H1 (cell line): ENCODE measurements at regions not wholly inside any gene's neighbourhood (a gene's known extent, or its start where the extent isn't known, plus 50 kb on each side); places are given as distances from the start of the nearest gene placed in this dataset.

Source experiments
- ASH2L ChIP-seq: fragments of 200-600, 300-600 bp; sonication (generic); IDR thresholded peaks from one replicate; pipeline ENCODE4 v1.7.1; 2017; ENCODE audit warnings: low read length
- CBX5 ChIP-seq: fragments of 300-800, 300-1000 bp; sonication (generic); IDR thresholded peaks from 2 replicates; pipeline ENCODE4 v1.7.1; 2016; ENCODE audit warnings: antibody characterized with exemption, low read length, low read depth
- CBX8 ChIP-seq: fragments of 300-800, 300-1000 bp; sonication (generic); IDR thresholded peaks from 2 replicates; pipeline ENCODE4 v1.7.1; 2016; ENCODE audit warnings: low read depth, low read length, borderline replicate concordance
- CHD1 ChIP-seq: IDR thresholded peaks from 2 replicates; pipeline ENCODE4 v1.6.1; 2012; ENCODE audit warnings: low read depth, low read length, improper control_type of control experiment
- CTBP2 ChIP-seq: IDR thresholded peaks from 2 replicates; pipeline ENCODE4 v1.7.0; 2011; ENCODE audit warnings: borderline replicate concordance, mild to moderate bottlenecking, moderate library complexity, mixed read lengths, low read length; ENCODE audit not compliant: insufficient read depth, insufficient read length
- CTCF ChIP-seq, 3 experiments: IDR thresholded peaks; 1 replicate in 2 of 3; 2 replicates in 1 of 3; pipeline versions ENCODE4 v1.5.1 to v1.6.1; 2011; ENCODE audit warnings: low read length in 3 of 3, mild to moderate bottlenecking in 3 of 3, inconsistent platforms in 2 of 3, low read depth in 1 of 3, moderate library complexity in 1 of 3; ENCODE audit not compliant: insufficient read depth in 1 of 3; ENCODE audit errors: control extremely low read depth in 1 of 3
- JUND ChIP-seq: IDR thresholded peaks from 2 replicates; pipeline ENCODE4 v1.6.1; 2011; ENCODE audit warnings: mild to moderate bottlenecking, improper control_type of control experiment, low read length
- MAFK ChIP-seq: IDR thresholded peaks from 2 replicates; pipeline ENCODE4 v1.6.1; 2012; ENCODE audit warnings: low read depth, mild to moderate bottlenecking, improper control_type of control experiment, low read length
- MAX ChIP-seq: IDR thresholded peaks from 2 replicates; pipeline ENCODE4 v1.6.1; 2012; ENCODE audit warnings: inconsistent platforms
- NANOG ChIP-seq: IDR thresholded peaks from 2 replicates; pipeline ENCODE4 v1.6.1; 2011; ENCODE audit warnings: low read length, low read depth, mild to moderate bottlenecking, inconsistent platforms; ENCODE audit not compliant: insufficient read depth, poor library complexity, severe bottlenecking
- NRF1 ChIP-seq: IDR thresholded peaks from 2 replicates; pipeline ENCODE4 v1.6.1; 2011; ENCODE audit warnings: mild to moderate bottlenecking, low read depth, low read length, improper control_type of control experiment
- POLR2AphosphoS5 ChIP-seq: IDR thresholded peaks from 2 replicates; pipeline ENCODE4 v1.6.1; 2011; ENCODE audit warnings: low read depth, low read length
- RAD21 ChIP-seq, 2 experiments: IDR thresholded peaks in 1 of 2; conservative IDR thresholded peaks in 1 of 2; 2 replicates each; pipeline ENCODE4 v1.6.1; 2011; ENCODE audit warnings: low read depth in 2 of 2, low read length in 2 of 2, improper control_type of control experiment in 1 of 2, inconsistent platforms in 1 of 2, mild to moderate bottlenecking in 1 of 2, moderate library complexity in 1 of 2
- RNF2 ChIP-seq: fragments of 200-900, 300-1000 bp; sonication (generic); IDR thresholded peaks from 2 replicates; pipeline ENCODE4 v1.7.1; 2016; ENCODE audit warnings: borderline replicate concordance, low read depth, mild to moderate bottlenecking, antibody characterized with exemption, low read length; ENCODE audit not compliant: poor library complexity, severe bottlenecking; ENCODE audit errors: missing control alignments
- SAP30 ChIP-seq: fragments of 300-600 bp; sonication (generic); IDR thresholded peaks from 2 replicates; pipeline ENCODE4 v1.7.1; 2012; ENCODE audit warnings: low read length, moderate library complexity, mild to moderate bottlenecking, inconsistent platforms; ENCODE audit not compliant: insufficient read depth, insufficient replicate concordance
- SIX5 ChIP-seq: IDR thresholded peaks from 2 replicates; pipeline ENCODE4 v1.6.1; 2011; ENCODE audit warnings: mild to moderate bottlenecking, low read depth, low read length
- SP1 ChIP-seq: IDR thresholded peaks from 2 replicates; pipeline ENCODE4 v1.6.1; 2011; ENCODE audit warnings: low read depth, low read length
- SP4 ChIP-seq: IDR thresholded peaks from 2 replicates; pipeline ENCODE4 v1.6.1; 2012; ENCODE audit warnings: low read length, inconsistent platforms
- TCF12 ChIP-seq: IDR thresholded peaks from 2 replicates; pipeline ENCODE4 v1.6.1; 2011; ENCODE audit warnings: low read depth, mild to moderate bottlenecking, low read length
- ZNF274 ChIP-seq: IDR thresholded peaks from 2 replicates; pipeline ENCODE4 v1.7.0; 2012; ENCODE audit warnings: low read length, borderline replicate concordance; ENCODE audit errors: extremely low read depth

GRCh38 chr4:18691431-18692200 lies 670.1 kb upstream of the LCORL start (continued):
- no peak for TF ChIP-seq CTCF (IDR thresholded peaks at IDR 0.05; ENCODE audit: control extremely low read depth in 1 of 3, insufficient read depth in 1 of 3, low read depth in 1 of 3, low read length in 3 of 3)
- no peak for TF ChIP-seq ZNF274
- TF ChIP-seq SP4, result no peak
- TF ChIP-seq SP1, result peak; percentile 89
- no peak for TF ChIP-seq CBX5
- TF ChIP-seq CBX8, result no peak
- no peak for TF ChIP-seq RNF2
- TF ChIP-seq CHD1, result no peak
- peak; percentile 93 for TF ChIP-seq ASH2L
- TF ChIP-seq MAX, result peak; percentile 41
- TF ChIP-seq SAP30, result no peak
- peak; percentile 14 to 25; a peak in 3 of 4 replicates for TF ChIP-seq RAD21 (IDR thresholded peaks at IDR 0.05 in 1 of 2, conservative IDR thresholded peaks at IDR 0.05 in 1 of 2; ENCODE audit: low read depth in 2 of 2, low read length in 2 of 2)
- no peak for TF ChIP-seq MAFK
- TF ChIP-seq TCF12, result no peak
- no peak for TF ChIP-seq NANOG
- TF ChIP-seq SIX5, result no peak
- TF ChIP-seq JUND, result peak; percentile 57; the same call in 1 of the 2 replicates
- TF ChIP-seq NRF1, result no peak
- no peak for TF ChIP-seq CTBP2
- no peak for TF ChIP-seq POLR2AphosphoS5
